MM.1S (cell line): ENCODE measurements at regions not wholly inside any gene's neighbourhood (a gene's known extent, or its start where the extent isn't known, plus 50 kb on each side); places are given as distances from the start of the nearest gene placed in this dataset.
"Not testable (repeated sequence)": the region's sequence is repeated elsewhere in the genome, so short reads cannot be mapped to it uniquely, and the experiment has no call there.

Experiments
- DNase-seq: peaks from one replicate; pipeline ENCODE4 v3.0.0-alpha.2; 2015
- H2AFZ ChIP-seq: fragments of 300-600 bp; sonication (generic); 2 replicates; pipeline ENCODE4 v1.6.0; 2016; ENCODE audit warnings: antibody characterized with exemption, low read length
- H3F3A ChIP-seq: fragments of 300-600 bp; sonication (generic); 2 replicates; pipeline ENCODE4 v1.6.1; 2016; ENCODE audit warnings: mild to moderate bottlenecking, antibody characterized with exemption, low read length, moderate library complexity, mixed read lengths; ENCODE audit not compliant: insufficient read depth
- H3K27ac ChIP-seq: fragments of 300-600 bp; sonication (generic); 2 replicates; pipeline ENCODE4 v1.5.1; 2016; ENCODE audit warnings: mild to moderate bottlenecking, low read length
- H3K27me3 ChIP-seq: fragments of 300-600 bp; sonication (generic); replicated peaks from 2 replicates; pipeline ENCODE4 v1.6.0; 2016; ENCODE audit warnings: low read length; ENCODE audit not compliant: insufficient read depth
- H3K36me3 ChIP-seq: fragments of 300-600 bp; sonication (generic); replicated peaks from 2 replicates; pipeline ENCODE4 v1.6.1; 2016; ENCODE audit warnings: mild to moderate bottlenecking, low read length, mixed read lengths; ENCODE audit not compliant: insufficient read depth
- H3K4me1 ChIP-seq: fragments of 300-600 bp; sonication (generic); 2 replicates; pipeline ENCODE4 v1.6.1; 2016; ENCODE audit warnings: low read length, mixed read lengths
- H3K4me2 ChIP-seq: fragments of 300-600 bp; sonication (generic); 2 replicates; pipeline ENCODE4 v1.6.0; 2016; ENCODE audit warnings: low read depth, low read length
- H3K4me3 ChIP-seq: fragments of 300-600 bp; sonication (generic); 2 replicates; pipeline ENCODE4 v1.5.1; 2016; ENCODE audit warnings: low read length, mixed read lengths
- H3K79me2 ChIP-seq: fragments of 300-600 bp; sonication (generic); 2 replicates; pipeline ENCODE4 v1.6.1; 2016; ENCODE audit warnings: mixed run types, low read length, mixed read lengths
- H3K9ac ChIP-seq: fragments of 300-600 bp; sonication (generic); 2 replicates; pipeline ENCODE4 v1.6.1; 2016; ENCODE audit warnings: low read length, mixed read lengths
- H3K9me2 ChIP-seq: fragments of 300-600 bp; sonication (generic); replicated peaks from 2 replicates; pipeline ENCODE4 v1.6.1; 2016; ENCODE audit warnings: mild to moderate bottlenecking, low read length, mixed read lengths; ENCODE audit not compliant: insufficient read depth
- H3K9me3 ChIP-seq: fragments of 300-600 bp; sonication (generic); replicated peaks from 2 replicates; pipeline ENCODE4 v1.6.1; 2016; ENCODE audit warnings: mild to moderate bottlenecking, low read length, mixed read lengths; ENCODE audit not compliant: insufficient read depth
- H4K20me1 ChIP-seq: fragments of 300-600 bp; sonication (generic); 2 replicates; pipeline ENCODE4 v1.6.1; 2016; ENCODE audit warnings: mild to moderate bottlenecking, low read length, moderate library complexity, mixed read lengths; ENCODE audit not compliant: insufficient read depth
- EZH2 ChIP-seq: fragments of 300-600 bp; sonication (generic); optimal IDR thresholded peaks from 2 replicates; pipeline ENCODE3; 2017; ENCODE audit warnings: low read depth, mild to moderate bottlenecking, antibody characterized with exemption, low read length, mixed read lengths
- EZH2phosphoT487 ChIP-seq: fragments of 300-600 bp; sonication (generic); IDR thresholded peaks from 2 replicates; pipeline ENCODE4 v1.6.1; 2018; ENCODE audit warnings: antibody characterized with exemption, low read length
- TF ChIP-seq, protein P1 (sequence below): fragments of 300-600 bp; sonication (generic); IDR thresholded peaks from 2 replicates; pipeline ENCODE4 v1.5.1; 2016; ENCODE audit warnings: antibody characterized with exemption, low read length, mixed read lengths

DNA sequence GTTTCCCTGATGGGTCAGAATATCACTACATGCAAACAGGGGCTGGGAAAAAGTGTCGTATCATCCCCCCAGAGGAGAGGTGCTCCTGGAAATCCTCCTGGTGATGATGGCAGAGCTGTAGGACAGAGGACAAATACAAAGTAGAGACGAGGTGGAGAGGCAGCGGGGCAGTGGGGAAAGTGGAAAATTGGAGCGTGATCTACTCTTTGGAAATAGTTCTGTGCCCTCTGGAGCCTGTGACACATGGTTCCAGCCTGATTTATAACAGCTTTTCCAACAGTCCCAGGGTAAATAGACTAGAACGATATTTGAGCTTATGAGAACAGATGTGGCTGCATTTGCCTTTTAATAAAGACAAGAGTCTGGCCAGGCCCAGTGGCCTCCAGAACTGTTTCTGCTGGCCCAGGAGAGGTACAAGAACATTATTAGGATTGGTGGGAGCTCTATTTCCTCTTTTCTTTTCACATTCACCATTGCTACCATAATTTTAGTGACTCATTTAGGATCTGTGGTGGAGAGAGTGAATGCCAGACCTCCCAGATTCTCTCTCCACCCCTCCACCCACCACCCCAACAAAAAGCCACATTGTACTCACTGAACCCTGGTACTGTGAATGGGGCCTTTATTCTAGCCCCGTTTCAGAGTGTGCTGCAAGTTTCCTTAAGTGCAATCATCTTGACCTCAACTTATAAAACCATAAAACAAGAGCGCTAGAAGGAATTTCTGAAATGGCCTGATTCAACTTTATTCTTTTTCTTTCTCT lies 78.3 kb downstream of the BTBD3 start:
- Histone ChIP-seq H3K79me2 (no peaks in the 10 kb centered on the region), H3F3A (peaks cover 18% of the 10 kb centered on the region), H3K9ac (no peak overlapping the region), H3K9me2 (no peaks in the 10 kb centered on the region), H3K4me1 (peaks cover 20% of the 10 kb centered on the region), H3K4me3 (no peak overlapping the region), H4K20me1 (no peaks in the 10 kb centered on the region), H3K4me2 (no peak overlapping the region), H3K27me3 (no peaks in the 10 kb centered on the region), H3K9me3 (no peaks in the 10 kb centered on the region), H3K36me3 (no peaks in the 10 kb centered on the region), H3K27ac (no peak overlapping the region), H2AFZ (no peak overlapping the region)
- TF ChIP-seq EZH2, result no peak
- no peak for TF ChIP-seq EZH2phosphoT487
- TF ChIP-seq, protein P1, sequence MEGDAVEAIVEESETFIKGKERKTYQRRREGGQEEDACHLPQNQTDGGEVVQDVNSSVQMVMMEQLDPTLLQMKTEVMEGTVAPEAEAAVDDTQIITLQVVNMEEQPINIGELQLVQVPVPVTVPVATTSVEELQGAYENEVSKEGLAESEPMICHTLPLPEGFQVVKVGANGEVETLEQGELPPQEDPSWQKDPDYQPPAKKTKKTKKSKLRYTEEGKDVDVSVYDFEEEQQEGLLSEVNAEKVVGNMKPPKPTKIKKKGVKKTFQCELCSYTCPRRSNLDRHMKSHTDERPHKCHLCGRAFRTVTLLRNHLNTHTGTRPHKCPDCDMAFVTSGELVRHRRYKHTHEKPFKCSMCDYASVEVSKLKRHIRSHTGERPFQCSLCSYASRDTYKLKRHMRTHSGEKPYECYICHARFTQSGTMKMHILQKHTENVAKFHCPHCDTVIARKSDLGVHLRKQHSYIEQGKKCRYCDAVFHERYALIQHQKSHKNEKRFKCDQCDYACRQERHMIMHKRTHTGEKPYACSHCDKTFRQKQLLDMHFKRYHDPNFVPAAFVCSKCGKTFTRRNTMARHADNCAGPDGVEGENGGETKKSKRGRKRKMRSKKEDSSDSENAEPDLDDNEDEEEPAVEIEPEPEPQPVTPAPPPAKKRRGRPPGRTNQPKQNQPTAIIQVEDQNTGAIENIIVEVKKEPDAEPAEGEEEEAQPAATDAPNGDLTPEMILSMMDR, result no peak
- DNase-seq, result no peak

DNA sequence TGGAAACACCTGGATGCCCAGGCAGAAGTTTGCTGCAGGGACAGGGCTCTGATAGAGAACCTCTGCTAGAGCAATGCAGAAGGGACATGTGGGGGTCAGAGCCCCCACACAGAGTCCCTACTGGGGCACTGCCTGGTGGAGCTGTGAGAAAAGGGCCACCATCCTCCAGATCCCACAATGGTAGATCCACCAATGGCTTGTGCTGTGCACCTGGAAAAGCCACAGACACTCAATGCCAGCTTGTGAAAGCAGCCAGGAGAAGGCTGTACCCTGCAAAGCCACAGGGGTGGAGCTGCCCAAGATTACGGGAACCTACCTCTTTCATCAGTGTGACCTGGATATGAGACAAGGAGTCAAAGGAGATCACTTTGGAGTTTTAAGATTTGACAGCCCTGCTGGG lies 87.1 kb downstream of the BTBD3 start:
- H3K9me2 ChIP-seq, H3K4me2 ChIP-seq, H3K9ac ChIP-seq, H3K4me1 ChIP-seq, H3K27ac ChIP-seq, DNase-seq, H3K79me2 ChIP-seq, H3K9me3 ChIP-seq, H3K4me3 ChIP-seq, H3K27me3 ChIP-seq, H4K20me1 ChIP-seq, H3K36me3 ChIP-seq, H3F3A ChIP-seq, H2AFZ ChIP-seq: not testable (repeated sequence)

DNA sequence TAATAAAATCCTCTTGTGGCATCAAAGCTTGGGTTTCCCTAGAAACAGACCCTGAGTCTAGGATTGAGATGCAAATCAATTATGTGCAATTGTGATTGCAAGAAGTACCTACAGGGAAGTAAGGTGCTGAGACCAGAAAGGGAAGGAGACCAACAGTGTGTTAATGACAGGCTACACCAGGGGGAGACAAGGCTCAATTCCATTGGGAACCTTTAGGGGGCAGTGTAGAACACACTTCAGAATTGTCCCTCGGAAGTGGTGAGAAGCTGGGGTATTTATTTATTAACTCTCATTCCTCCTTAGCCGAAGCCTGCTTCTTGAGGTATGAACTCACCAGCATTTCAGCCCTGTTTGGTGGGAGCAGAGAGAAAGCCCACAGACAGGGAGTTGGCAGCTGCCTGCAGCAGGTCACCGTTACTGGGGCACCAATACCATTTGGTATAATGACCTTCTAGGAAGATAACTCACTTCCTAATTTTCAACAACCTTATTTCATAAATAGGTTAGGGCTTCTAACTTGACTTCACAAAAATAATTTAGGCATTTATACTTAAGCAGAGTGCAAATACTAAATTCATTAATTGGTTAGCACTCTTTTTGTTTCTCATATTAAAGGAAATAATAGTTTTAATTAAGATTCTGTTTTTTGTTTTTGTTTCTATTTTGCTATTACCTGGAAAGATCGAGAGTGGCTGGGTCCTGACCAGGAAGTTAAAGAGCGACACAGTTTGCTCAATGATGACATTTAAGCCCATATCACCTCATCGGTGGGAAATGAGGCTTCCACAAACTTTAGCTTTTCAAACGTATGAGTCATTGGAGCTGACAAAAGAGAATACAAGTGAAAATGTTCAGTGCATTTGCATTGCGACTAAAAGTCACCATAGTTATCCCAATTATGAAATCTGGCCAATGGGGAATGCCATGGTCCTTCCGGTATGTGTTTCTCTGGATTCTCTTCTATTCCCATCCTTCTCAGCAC lies 94.8 kb downstream of the BTBD3 start:
- Histone ChIP-seq H2AFZ (peak overlapping the region; percentile 47), H3K27ac (no peak overlapping the region), H4K20me1 (no peaks in the 10 kb centered on the region), H3K36me3 (no peaks in the 10 kb centered on the region), H3K9ac (no peak overlapping the region), H3K4me3 (no peak overlapping the region), H3K79me2 (no peaks in the 10 kb centered on the region), H3K9me3 (no peaks in the 10 kb centered on the region), H3K9me2 (no peaks in the 10 kb centered on the region), H3K27me3 (no peaks in the 10 kb centered on the region), H3K4me1 (peaks cover 17% of the 10 kb centered on the region), H3F3A (no peaks in the 10 kb centered on the region), H3K4me2 (peak overlapping the region; percentile 46; the same call in 1 of the 2 replicates)
- DNase-seq, result peak; percentile 81
- TF ChIP-seq, protein P1, result peak; percentile 100
- no peak for TF ChIP-seq EZH2
